Transverse colon (tissue), 4 donors: ENCODE measurements at regions not wholly inside any gene's neighbourhood (a gene's known extent, or its start where the extent isn't known, plus 50 kb on each side); places are given as distances from the start of the nearest gene placed in this dataset.

Experiments used
- DNase-seq: peaks from one replicate; pipeline ENCODE4 v3.0.0-alpha.2; 2019
- H3K27ac ChIP-seq, 4 donors: fragments of 200-600 bp; sonication (generic); 2 replicates each; pipeline ENCODE4 v1.5.1; 2016 to 2018; ENCODE audit warnings: inconsistent platforms in 4 of 4
- H3K27me3 ChIP-seq: fragments of 200-600 bp; sonication (generic); 2 replicates; pipeline ENCODE4 v1.5.1; 2017; ENCODE audit warnings: inconsistent platforms
- H3K36me3 ChIP-seq, 4 donors: fragments of 200-600 bp; sonication (generic); 2 replicates each; pipeline ENCODE4 v1.5.1; 2017 to 2019; ENCODE audit warnings: inconsistent platforms in 4 of 4
- H3K4me1 ChIP-seq, 4 donors: fragments of 200-600 bp; sonication (generic); 2 replicates each; pipeline ENCODE4 v1.5.1; 2017 to 2020; ENCODE audit warnings: inconsistent platforms in 4 of 4
- H3K4me3 ChIP-seq, 4 donors: fragments of 200-600 bp; sonication (generic); 1 replicate in 1 of 4; 2 replicates in 3 of 4; pipeline versions ENCODE4 v1.5.1 to v1.6.1; 2017 to 2019; ENCODE audit warnings: inconsistent platforms in 4 of 4
- H3K9me3 ChIP-seq, 2 donors: fragments of 200-600 bp; sonication (generic); 2 replicates each; pipeline ENCODE4 v1.5.1; 2017 to 2019; ENCODE audit warnings: inconsistent platforms in 2 of 2
- CTCF ChIP-seq, 5 experiments: fragments of 200-600 bp in 3 of 5; fragments of 450-650 bp in 2 of 5; sonication (generic) in 3 of 5; IDR thresholded peaks; 1 replicate in 2 of 5; 2 replicates in 3 of 5; pipeline ENCODE4 v1.5.1; 2016 to 2017; ENCODE audit warnings: antibody characterized with exemption in 5 of 5, inconsistent platforms in 3 of 5, mild to moderate bottlenecking in 2 of 5, moderate library complexity in 1 of 5
- EP300 ChIP-seq: sonication (generic); formaldehyde crosslinking; IDR thresholded peaks from one replicate; pipeline ENCODE4 v1.6.1; 2017; ENCODE audit warnings: antibody characterized with exemption, low read depth
- POLR2A ChIP-seq: fragments of 450-650 bp; IDR thresholded peaks from one replicate; pipeline ENCODE4 v1.6.1; 2016; ENCODE audit warnings: antibody characterized with exemption, mild to moderate bottlenecking, moderate library complexity
- POLR2AphosphoS5 ChIP-seq, 3 donors: sonication (generic); formaldehyde crosslinking; IDR thresholded peaks; one replicate each; pipeline ENCODE4 v1.6.1; 2016; ENCODE audit warnings: antibody characterized with exemption in 3 of 3
- WGBS, 2 donors: methylation state at CpG; one replicate each; pipeline ENCODE4 v1.1.5; 2018; ENCODE audit warnings: low coverage in 1 of 2; 5-methylcytosine and 5-hydroxymethylcytosine counted together
- in situ Hi-C, 4 donors: fragments of 200-750 bp; cut with MboI; loops; one replicate each; pipeline versions ENCODE4 v1.15.0 to v1.15.1; 2017; ENCODE audit warnings: low sequenced_read_pairs in 3 of 4, low pct_ligation_motif_present in 1 of 4, low pct_unique_long_range_greater_than_20kb in 1 of 4
- intact Hi-C: fragments of 100-400 bp; cut with DNase I; formaldehyde crosslinking; loops from one replicate; pipeline ENCODE4 v1.15.1; 2023; ENCODE audit warnings: low total_unique reads

- H3K9me3 ChIP-seq, result no peaks in the 10 kb centered on the region
- H3K4me1 ChIP-seq, result no peaks in the 10 kb centered on the region
- H3K4me3 ChIP-seq, result no peak overlapping the region
- no peak for DNase-seq
- WGBS, 2 donors, result 66 to 67% methylated on average over 3 to 4 of the region's 4 CpGs
- no peak for TF ChIP-seq POLR2A
- no peak for TF ChIP-seq POLR2AphosphoS5 (IDR thresholded peaks at IDR 0.05)
- TF ChIP-seq EP300, result no peak
- peak in 2 of 5 experiments; percentile 24 to 32 for TF ChIP-seq CTCF (IDR thresholded peaks at IDR 0.05)
- no peaks in the 10 kb centered on the region for H3K27me3 ChIP-seq
- intact Hi-C loops (no loop called here), in situ Hi-C loops (loop anchor here in 3 of 4 donors (10.0 to 25.0 kb wide), 2 partner anchors 254 to 261 kb away; no protein-coding TSS in a partner anchor)
- H3K27ac ChIP-seq, result no peak overlapping the region
- no peaks in the 10 kb centered on the region for H3K36me3 ChIP-seq
These were observed 85.3 kb upstream of the MBNL1 start for GRCh38 chr3:152183473-152183872.

- Histone ChIP-seq H3K27me3 (no peaks in the 10 kb centered on the region), H3K27ac (no peak overlapping the region), H3K4me1 (no peaks in the 10 kb centered on the region), H3K36me3 (no peaks in the 10 kb centered on the region), H3K4me3 (no peak overlapping the region), H3K9me3 (no peaks in the 10 kb centered on the region)
- TF ChIP-seq EP300 (no peak), POLR2AphosphoS5 (IDR thresholded peaks at IDR 0.05) (no peak), CTCF (IDR thresholded peaks at IDR 0.05) (no peak), POLR2A (no peak)
- WGBS, 2 donors, result 96 to 98% methylated on average over 3 to 5 of the region's 5 CpGs
- in situ Hi-C loops (loop anchor here in 3 of 4 donors (10.0 to 25.0 kb wide), 2 partner anchors 252 to 260 kb away; no protein-coding TSS in a partner anchor), intact Hi-C loops (no loop called here)
- DNase-seq, result no peak
These were observed 83.6 kb upstream of the MBNL1 start for GRCh38 chr3:152184971-152185686.

- in situ Hi-C loops (loop anchor here in 3 of 4 donors (10.0 to 25.0 kb wide), 2 partner anchors 251 to 259 kb away; no protein-coding TSS in a partner anchor), intact Hi-C loops (no loop called here)
- no peaks in the 10 kb centered on the region for H3K36me3 ChIP-seq
- no peak overlapping the region for H3K4me3 ChIP-seq
- no peak overlapping the region for H3K27ac ChIP-seq
- no peak for TF ChIP-seq POLR2A
- no peak for TF ChIP-seq EP300
- TF ChIP-seq POLR2AphosphoS5 (IDR thresholded peaks at IDR 0.05), result no peak
- no peak for TF ChIP-seq CTCF (IDR thresholded peaks at IDR 0.05)
- H3K27me3 ChIP-seq, result no peaks in the 10 kb centered on the region
- no peaks in the 10 kb centered on the region for H3K9me3 ChIP-seq
- WGBS, 2 donors, result 81 to 92% methylated on average over 6 of the region's 6 CpGs
- no peaks in the 10 kb centered on the region for H3K4me1 ChIP-seq
- DNase-seq, result no peak
These were observed 82.7 kb upstream of the MBNL1 start for GRCh38 chr3:152185891-152186630.

- H3K27me3 ChIP-seq, result no peaks in the 10 kb centered on the region
- intact Hi-C loops (no loop called here), in situ Hi-C loops (loop anchor here in 2 of 4 donors (25.0 kb wide), 1 partner anchor 247 kb away; no protein-coding TSS in a partner anchor)
- 64 to 75% methylated on average over 2 of the region's 2 CpGs for WGBS, 2 donors
- no peak overlapping the region for H3K27ac ChIP-seq
- peaks cover 0 to 9% (median 3%) of the 10 kb centered on the region in 4 donors for H3K4me1 ChIP-seq
- no peaks in the 10 kb centered on the region for H3K36me3 ChIP-seq
- no peak overlapping the region for H3K4me3 ChIP-seq
- no peak for DNase-seq
- TF ChIP-seq POLR2AphosphoS5 (IDR thresholded peaks at IDR 0.05), result no peak
- no peak for TF ChIP-seq EP300
- TF ChIP-seq CTCF (IDR thresholded peaks at IDR 0.05), result no peak
- no peak for TF ChIP-seq POLR2A
- no peaks in the 10 kb centered on the region for H3K9me3 ChIP-seq
These were observed 78.0 kb upstream of the MBNL1 start for GRCh38 chr3:152190636-152191183.
